Gastroesophageal sphincter (tissue), 4 donors: ENCODE measurements at regions not wholly inside any gene's neighbourhood (a gene's known extent, or its start where the extent isn't known, plus 50 kb on each side); places are given as distances from the start of the nearest gene placed in this dataset.

Experiments
- ATAC-seq: fragments of 150-250 bp; one replicate; pipeline ENCODE4 v1.9.1; 2016; ENCODE audit warnings: mild to moderate bottlenecking, moderate library complexity
- H3K27ac ChIP-seq, 4 donors: fragments of 200-600 bp; sonication (generic) in 3 of 4; 1 replicate in 3 of 4; 2 replicates in 1 of 4; pipeline ENCODE4 v1.5.1; 2016 to 2019
- H3K27me3 ChIP-seq: fragments of 200-600 bp; sonication (generic); one replicate; pipeline ENCODE4 v1.5.1; 2019
- H3K36me3 ChIP-seq, 2 donors: fragments of 200-600 bp; sonication (generic); one replicate each; pipeline ENCODE4 v1.5.1; 2019; ENCODE audit warnings: control low read depth in 1 of 2
- H3K4me1 ChIP-seq, 3 donors: fragments of 200-600 bp; sonication (generic); 1 replicate in 2 of 3; 2 replicates in 1 of 3; pipeline ENCODE4 v1.5.1; 2016 to 2019; ENCODE audit warnings: control low read depth in 2 of 3
- H3K4me3 ChIP-seq, 2 donors: fragments of 200-600 bp; sonication (generic); one replicate each; pipeline ENCODE4 v1.5.1; 2019; ENCODE audit warnings: mild to moderate bottlenecking in 1 of 2, moderate library complexity in 1 of 2
- H3K9me3 ChIP-seq, 3 donors: fragments of 200-600 bp; sonication (generic); one replicate each; pipeline ENCODE4 v1.5.1; 2017 to 2019; ENCODE audit warnings: control low read depth in 2 of 3
- EP300 ChIP-seq: sonication (generic); formaldehyde crosslinking; IDR thresholded peaks from one replicate; pipeline ENCODE4 v1.6.1; 2017; ENCODE audit warnings: antibody characterized with exemption, mild to moderate bottlenecking
- POLR2A ChIP-seq, 2 donors: fragments of 450-650 bp; IDR thresholded peaks; one replicate each; pipeline ENCODE4 v1.6.1; 2017; ENCODE audit warnings: antibody characterized with exemption in 2 of 2, mild to moderate bottlenecking in 2 of 2, moderate library complexity in 1 of 2
- POLR2AphosphoS5 ChIP-seq: sonication (generic); formaldehyde crosslinking; IDR thresholded peaks from one replicate; pipeline ENCODE4 v1.6.1; 2017; ENCODE audit warnings: antibody characterized with exemption
- WGBS, 2 donors: methylation state at CpG; one replicate each; pipeline ENCODE4 v1.1.5; 2018; ENCODE audit warnings: low coverage in 1 of 2; 5-methylcytosine and 5-hydroxymethylcytosine counted together
- TF ChIP-seq, protein P1 (sequence below), 4 experiments: fragments of 200-600 bp in 2 of 4; fragments of 450-650 bp in 2 of 4; sonication (generic) in 1 of 4; IDR thresholded peaks; one replicate each; pipeline ENCODE4 v1.5.1; 2017 to 2019; ENCODE audit warnings: antibody characterized with exemption in 4 of 4, mild to moderate bottlenecking in 2 of 4, moderate library complexity in 2 of 4

DNA sequence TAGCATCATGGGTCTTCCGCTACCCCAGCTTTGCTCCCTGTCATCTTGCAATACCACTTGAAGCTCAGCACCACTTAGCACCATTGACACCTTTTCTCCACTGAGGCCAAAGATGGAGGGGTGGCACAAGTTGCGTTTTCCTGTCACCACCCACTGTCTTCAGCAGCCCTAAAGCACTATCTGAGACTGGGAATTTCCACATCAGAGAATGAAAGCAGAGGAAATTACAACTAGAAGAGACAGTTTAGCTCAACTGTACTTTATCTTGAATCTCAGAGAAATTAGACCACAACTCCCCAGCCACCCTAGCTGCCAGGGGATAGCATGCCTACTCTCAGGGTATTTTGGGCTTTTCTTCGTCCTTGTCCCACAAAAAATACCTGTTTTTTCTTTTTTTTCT is 111.0 kb downstream of the DDIT4L start:
- Histone ChIP-seq H3K9me3 (no peaks in the 10 kb centered on the region), H3K36me3 (no peaks in the 10 kb centered on the region), H3K27ac (no peak overlapping the region), H3K4me3 (no peak overlapping the region), H3K4me1 (no peaks in the 10 kb centered on the region), H3K27me3 (no peaks in the 10 kb centered on the region)
- 83 to 89% methylated on average over 3 of the region's 3 CpGs for WGBS, 2 donors
- TF ChIP-seq, protein P1, sequence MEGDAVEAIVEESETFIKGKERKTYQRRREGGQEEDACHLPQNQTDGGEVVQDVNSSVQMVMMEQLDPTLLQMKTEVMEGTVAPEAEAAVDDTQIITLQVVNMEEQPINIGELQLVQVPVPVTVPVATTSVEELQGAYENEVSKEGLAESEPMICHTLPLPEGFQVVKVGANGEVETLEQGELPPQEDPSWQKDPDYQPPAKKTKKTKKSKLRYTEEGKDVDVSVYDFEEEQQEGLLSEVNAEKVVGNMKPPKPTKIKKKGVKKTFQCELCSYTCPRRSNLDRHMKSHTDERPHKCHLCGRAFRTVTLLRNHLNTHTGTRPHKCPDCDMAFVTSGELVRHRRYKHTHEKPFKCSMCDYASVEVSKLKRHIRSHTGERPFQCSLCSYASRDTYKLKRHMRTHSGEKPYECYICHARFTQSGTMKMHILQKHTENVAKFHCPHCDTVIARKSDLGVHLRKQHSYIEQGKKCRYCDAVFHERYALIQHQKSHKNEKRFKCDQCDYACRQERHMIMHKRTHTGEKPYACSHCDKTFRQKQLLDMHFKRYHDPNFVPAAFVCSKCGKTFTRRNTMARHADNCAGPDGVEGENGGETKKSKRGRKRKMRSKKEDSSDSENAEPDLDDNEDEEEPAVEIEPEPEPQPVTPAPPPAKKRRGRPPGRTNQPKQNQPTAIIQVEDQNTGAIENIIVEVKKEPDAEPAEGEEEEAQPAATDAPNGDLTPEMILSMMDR (IDR thresholded peaks at IDR 0.05), result no peak
- TF ChIP-seq EP300, result no peak
- ATAC-seq, result no peak

DNA sequence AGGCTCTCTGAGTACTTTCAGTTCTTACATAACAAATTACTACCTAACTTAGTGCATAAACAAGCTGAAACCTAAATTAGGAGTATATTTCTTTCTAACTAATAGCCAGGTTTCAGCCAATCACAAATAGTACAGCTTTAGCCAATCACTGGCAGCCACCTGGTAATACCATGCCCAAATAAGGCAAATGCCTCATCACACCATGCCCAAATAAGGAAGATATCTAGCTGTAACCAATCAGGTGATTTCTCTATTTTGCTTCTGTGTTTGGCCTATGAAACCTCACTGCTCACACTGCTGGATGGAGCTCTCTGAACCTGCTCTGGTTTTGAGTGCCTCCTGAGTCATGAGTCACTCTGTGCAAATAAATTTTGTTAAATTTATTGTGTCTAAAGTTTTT is 113.5 kb downstream of the DDIT4L start:
- no peaks in the 10 kb centered on the region for H3K4me1 ChIP-seq
- no peaks in the 10 kb centered on the region for H3K36me3 ChIP-seq
- H3K27ac ChIP-seq, result no peak overlapping the region
- no peak overlapping the region for H3K4me3 ChIP-seq
- TF ChIP-seq, protein P1 (IDR thresholded peaks at IDR 0.05), result no peak
- TF ChIP-seq POLR2AphosphoS5 (no peak), POLR2A (IDR thresholded peaks at IDR 0.05) (no peak), EP300 (no peak)
- H3K9me3 ChIP-seq, result no peaks in the 10 kb centered on the region
- ATAC-seq, result no peak
- no peaks in the 10 kb centered on the region for H3K27me3 ChIP-seq

DNA sequence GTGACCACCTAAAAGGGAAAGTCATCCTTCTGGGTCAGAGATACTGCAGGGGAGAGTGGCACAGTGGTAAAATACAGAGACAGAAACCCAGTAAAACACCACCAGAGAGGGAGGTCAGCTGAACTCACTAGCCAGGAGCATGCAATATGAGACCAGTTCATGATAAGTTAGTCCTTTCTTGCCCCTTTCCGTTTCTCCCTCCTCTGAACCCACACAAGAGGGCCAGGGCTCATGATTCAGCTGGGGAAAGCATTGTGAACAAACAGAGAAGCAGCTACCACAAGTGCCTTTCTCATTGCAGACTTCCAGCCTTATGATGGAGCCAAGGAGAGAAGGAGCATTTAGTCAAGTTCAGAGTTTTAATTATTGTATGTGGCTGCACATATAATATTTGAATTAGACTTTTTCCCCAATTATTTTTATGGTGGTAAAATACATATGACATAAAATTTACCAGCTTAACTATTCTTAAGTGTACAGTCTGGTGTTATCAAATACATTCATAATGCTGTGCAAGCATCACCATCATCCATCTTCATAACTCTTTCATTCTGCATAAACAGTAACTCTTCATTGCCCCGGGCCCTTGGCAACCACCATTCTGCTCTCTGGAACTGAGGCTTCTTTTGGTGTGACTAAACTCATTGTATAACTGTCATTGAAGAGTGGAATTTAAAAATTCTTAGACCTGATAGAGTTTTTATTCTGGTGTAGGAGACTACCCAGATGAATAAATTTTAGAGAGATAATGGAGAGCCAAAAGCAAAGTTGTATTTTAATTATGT is 114.6 kb downstream of the DDIT4L start:
- Histone ChIP-seq H3K4me1 (no peaks in the 10 kb centered on the region), H3K9me3 (no peaks in the 10 kb centered on the region), H3K36me3 (no peaks in the 10 kb centered on the region), H3K27ac (no peak overlapping the region), H3K27me3 (no peaks in the 10 kb centered on the region), H3K4me3 (no peak overlapping the region)
- TF ChIP-seq, protein P1 (IDR thresholded peaks at IDR 0.05), result no peak
- TF ChIP-seq POLR2AphosphoS5, result no peak
- TF ChIP-seq POLR2A (IDR thresholded peaks at IDR 0.05), result no peak
- no peak for ATAC-seq
- WGBS, 2 donors, result 32% methylated on average over 2 of the region's 2 CpGs

DNA sequence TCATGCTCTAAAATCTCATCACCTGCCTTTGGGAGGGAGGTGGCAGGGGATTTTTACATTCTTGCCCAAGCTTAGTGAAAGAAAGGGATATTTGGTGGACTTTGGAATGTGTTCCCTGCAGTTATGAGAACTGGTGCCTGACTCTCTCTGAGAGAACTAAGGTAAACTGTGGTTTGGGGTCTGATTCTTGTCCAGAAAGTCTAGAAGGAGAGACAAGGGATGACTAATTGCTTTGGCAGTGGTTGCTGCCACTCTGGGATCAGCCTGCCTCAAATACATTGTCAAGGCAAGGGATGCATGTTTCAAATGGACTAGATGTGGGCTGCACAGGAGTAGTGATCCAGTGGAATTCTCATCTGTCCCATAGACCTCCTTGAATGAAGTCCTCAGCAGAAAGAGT is 115.2 kb downstream of the DDIT4L start:
- no peaks in the 10 kb centered on the region for H3K4me1 ChIP-seq
- TF ChIP-seq POLR2A (IDR thresholded peaks at IDR 0.05), result no peak
- TF ChIP-seq POLR2AphosphoS5, result no peak
- TF ChIP-seq EP300, result no peak
- TF ChIP-seq, protein P1 (IDR thresholded peaks at IDR 0.05), result no peak
- H3K27me3 ChIP-seq, result no peaks in the 10 kb centered on the region
- no peak for ATAC-seq
- H3K9me3 ChIP-seq, result no peaks in the 10 kb centered on the region
- H3K36me3 ChIP-seq, result no peaks in the 10 kb centered on the region
- H3K27ac ChIP-seq, result no peak overlapping the region
- no peak overlapping the region for H3K4me3 ChIP-seq

DNA sequence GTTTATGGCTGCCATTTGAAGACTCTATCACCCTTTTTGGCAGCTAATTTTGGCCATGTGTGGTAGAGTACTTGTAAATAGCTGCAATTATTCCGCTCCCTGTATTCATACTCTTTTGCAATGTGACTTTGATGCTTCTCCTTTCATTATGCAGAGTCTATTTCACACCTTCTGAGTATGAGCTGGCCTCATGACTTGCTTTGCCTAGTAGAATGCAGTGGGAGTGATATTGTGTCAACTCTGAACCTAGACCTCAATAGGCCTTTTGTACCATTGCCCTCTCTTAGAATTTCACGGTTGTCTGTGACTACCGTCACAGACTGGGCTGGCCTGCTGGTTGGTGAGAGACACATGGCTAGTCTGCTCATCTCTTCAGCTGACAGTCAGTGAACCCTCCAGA is 118.8 kb downstream of the DDIT4L start:
- Histone ChIP-seq H3K4me3 (no peak overlapping the region), H3K36me3 (no peaks in the 10 kb centered on the region), H3K27me3 (no peaks in the 10 kb centered on the region), H3K9me3 (no peaks in the 10 kb centered on the region), H3K27ac (no peak overlapping the region), H3K4me1 (no peaks in the 10 kb centered on the region)
- ATAC-seq, result no peak
- TF ChIP-seq, protein P1 (IDR thresholded peaks at IDR 0.05), result no peak
- TF ChIP-seq EP300 (no peak), POLR2AphosphoS5 (no peak), POLR2A (IDR thresholded peaks at IDR 0.05) (no peak)
- WGBS, 2 donors, result 100% methylated on average over 1 of the region's 3 CpGs; no CpG with 5 or more reads in 1 of the 2 donors
